HCT116 (cell line): ENCODE measurements at regions not wholly inside any gene's neighbourhood (a gene's known extent, or its start where the extent isn't known, plus 50 kb on each side); places are given as distances from the start of the nearest gene placed in this dataset.

Source experiments
- ATAC-seq: fragments of 200-7000 bp; cut with Tn5 transposase; 2 replicates; pipeline ENCODE4 v1.9.1; 2020; ENCODE audit warnings: mild to moderate bottlenecking, moderate library complexity
- BruUV-seq: library from RNA; stranded (reverse); fragments of 400-500 nt; replicated peaks from 2 replicates; lab custom pipeline; 2021; lab: Mats Ljungman, UMichigan
- CTCF ChIA-PET: fragments of 300-600 bp; sonication (Branson Sonifier 250); formaldehyde crosslinking; loops from one replicate; lab custom pipeline; 2021; ENCODE audit warnings: antibody characterized with exemption; lab: Charles Lee
- POLR2A ChIA-PET: fragments of 300-600, 350-600 bp; sonication (Branson Sonifier 250); formaldehyde crosslinking; loops from one replicate; lab custom pipeline; 2021; ENCODE audit warnings: antibody characterized with exemption; lab: Charles Lee
- RAD21 ChIA-PET, 2 experiments: fragments of 300-600 bp; sonication (Branson Sonifier 250); formaldehyde crosslinking; loops; one replicate each; lab custom pipeline; 2023; ENCODE audit warnings: low total read pairs in 2 of 2; ENCODE audit not compliant: uncharacterized antibody in 2 of 2, unreplicated experiment in 2 of 2, low non-redundant PET in 1 of 2; lab: Charles Lee
- DNase-seq: peaks from one replicate; pipeline ENCODE4 v3.0.0-alpha.2; 2010; ENCODE audit warnings: low read depth, low spot score
- H2AFZ ChIP-seq: fragments of 200-600 bp; shearing (Covaris generic), sonication (generic); 2 replicates; pipeline ENCODE4 v1.6.1; 2017; ENCODE audit warnings: low read depth, mixed run types, mixed read lengths, antibody characterized with exemption, low read length; ENCODE audit not compliant: poor library complexity, severe bottlenecking
- H3K27ac ChIP-seq: 2 replicates; pipeline ENCODE4 v1.5.1; 2012; ENCODE audit warnings: low read depth, low read length
- H3K27me3 ChIP-seq: fragments of 200-600 bp; sonication (generic); 2 replicates; pipeline ENCODE4 v1.6.1; 2016; ENCODE audit warnings: mixed run types, low read length, mixed read lengths; ENCODE audit not compliant: insufficient read depth
- H3K36me3 ChIP-seq, 2 experiments: fragments of 200-500 bp in 1 of 2; fragments of 200-600 bp in 1 of 2; sonication (Bioruptor generic) in 1 of 2; sonication (generic) in 1 of 2; 2 replicates each; pipeline versions ENCODE4 v1.5.1 to v1.6.1; 2014 to 2016; ENCODE audit warnings: low read length in 2 of 2, inconsistent platforms in 1 of 2, mixed read lengths in 1 of 2, mixed run types in 1 of 2; ENCODE audit not compliant: insufficient read depth in 2 of 2, control insufficient read depth in 1 of 2
- H3K4me1 ChIP-seq, 2 experiments: fragments of 200-600 bp in 1 of 2; sonication (generic) in 1 of 2; 2 replicates each; pipeline versions ENCODE4 v1.5.1 to v1.6.1; 2012 to 2017; ENCODE audit warnings: low read length in 2 of 2, inconsistent platforms in 1 of 2, mild to moderate bottlenecking in 1 of 2, mixed read lengths in 1 of 2, mixed run types in 1 of 2, moderate library complexity in 1 of 2; ENCODE audit not compliant: insufficient read depth in 2 of 2, control insufficient read depth in 1 of 2
- H3K4me2 ChIP-seq: fragments of 200-600 bp; sonication (generic); 2 replicates; pipeline ENCODE4 v1.6.1; 2017; ENCODE audit warnings: mixed run types, low read length, mixed read lengths
- H3K4me3 ChIP-seq, 2 experiments: fragments of 200-600 bp in 1 of 2; sonication (generic) in 1 of 2; replicated peaks in 1 of 2; 2 replicates each; pipeline ENCODE4 v1.5.1; 2011 to 2016; ENCODE audit warnings: low read length in 2 of 2, control low read depth in 1 of 2, low read depth in 1 of 2, mild to moderate bottlenecking in 1 of 2, mixed read lengths in 1 of 2, mixed run types in 1 of 2
- H3K79me2 ChIP-seq: fragments of 200-600 bp; sonication (generic); 2 replicates; pipeline ENCODE4 v1.6.1; 2017; ENCODE audit warnings: mild to moderate bottlenecking, mixed run types, low read length, moderate library complexity, mixed read lengths; ENCODE audit not compliant: insufficient read depth
- H3K9ac ChIP-seq: fragments of 200-600 bp; sonication (generic); 2 replicates; pipeline ENCODE4 v1.6.1; 2016; ENCODE audit warnings: low read length, mixed read lengths
- H3K9me2 ChIP-seq: fragments of 200-600 bp; sonication (generic), shearing (Covaris generic); 2 replicates; pipeline ENCODE4 v1.6.1; 2017; ENCODE audit warnings: mixed run types, mild to moderate bottlenecking, moderate library complexity; ENCODE audit not compliant: insufficient read depth
- H3K9me3 ChIP-seq, 2 experiments: fragments of 200-500 bp in 1 of 2; fragments of 200-600 bp in 1 of 2; sonication (Bioruptor generic) in 1 of 2; sonication (generic) in 1 of 2; 2 replicates each; pipeline ENCODE4 v1.6.1; 2014 to 2017; ENCODE audit warnings: low read length in 2 of 2, mixed read lengths in 2 of 2, inconsistent platforms in 1 of 2, low read depth in 1 of 2, mild to moderate bottlenecking in 1 of 2, mixed run types in 1 of 2, moderate library complexity in 1 of 2; ENCODE audit not compliant: control insufficient read depth in 1 of 2, insufficient read depth in 1 of 2
- H4K20me1 ChIP-seq: fragments of 200-600 bp; sonication (generic), shearing (Covaris generic); 2 replicates; pipeline ENCODE4 v1.6.1; 2017; ENCODE audit warnings: mixed run types, mild to moderate bottlenecking, moderate library complexity; ENCODE audit not compliant: insufficient read depth
- CBX3 ChIP-seq: IDR thresholded peaks from 2 replicates; pipeline ENCODE4 v1.6.1; 2012; ENCODE audit warnings: low read depth
- CEBPB ChIP-seq: IDR thresholded peaks from 2 replicates; pipeline ENCODE4 v1.6.1; 2012; ENCODE audit warnings: low read depth
- EGR1 ChIP-seq: IDR thresholded peaks from 2 replicates; pipeline ENCODE4 v1.6.1; 2012; ENCODE audit warnings: low read depth
- ELF1 ChIP-seq: IDR thresholded peaks from 2 replicates; pipeline ENCODE4 v1.6.1; 2012; ENCODE audit warnings: low read depth, borderline replicate concordance
- EZH2 ChIP-seq: fragments of 200-600 bp; sonication (generic); IDR thresholded peaks from 2 replicates; pipeline ENCODE4 v1.6.1; 2017; ENCODE audit warnings: antibody characterized with exemption, mixed run types
- EZH2phosphoT487 ChIP-seq: fragments of 200-600 bp; IDR thresholded peaks from 2 replicates; pipeline ENCODE4 v1.6.1; 2018; ENCODE audit warnings: antibody characterized with exemption, borderline replicate concordance
- JUND ChIP-seq: IDR thresholded peaks from 2 replicates; pipeline ENCODE4 v1.6.1; 2012
- POLR2AphosphoS5 ChIP-seq: IDR thresholded peaks from 2 replicates; pipeline ENCODE4 v1.6.1; 2011; ENCODE audit warnings: mild to moderate bottlenecking, low read depth, low read length, moderate library complexity
- RAD21 ChIP-seq: IDR thresholded peaks from 2 replicates; pipeline ENCODE4 v1.6.1; 2012; ENCODE audit warnings: low read depth, mild to moderate bottlenecking
- SIN3A ChIP-seq: IDR thresholded peaks from 2 replicates; pipeline ENCODE4 v1.6.1; 2012; ENCODE audit warnings: low read depth
- SP1 ChIP-seq: IDR thresholded peaks from 2 replicates; pipeline ENCODE4 v1.6.1; 2012; ENCODE audit warnings: low read depth
- SRF ChIP-seq: IDR thresholded peaks from 2 replicates; pipeline ENCODE4 v1.6.1; 2012; ENCODE audit warnings: low read depth
- TCF7L2 ChIP-seq: IDR thresholded peaks from 2 replicates; pipeline ENCODE4 v1.7.0; 2011; ENCODE audit warnings: borderline replicate concordance, inconsistent platforms; ENCODE audit not compliant: insufficient read depth, insufficient read length; ENCODE audit errors: extremely low read depth
- YY1 ChIP-seq: IDR thresholded peaks from 2 replicates; pipeline ENCODE4 v1.6.1; 2011; ENCODE audit warnings: low read length, low read depth, moderate library complexity, mild to moderate bottlenecking; ENCODE audit not compliant: insufficient replicate concordance; ENCODE audit errors: extremely low read depth
- intact Hi-C: fragments of 100-400 bp; cut with micrococcal nuclease; formaldehyde crosslinking; loops from 2 replicates; pipeline ENCODE4 v1.10.0; 2022
- TF ChIP-seq, protein P1 (sequence below): IDR thresholded peaks from 2 replicates; pipeline ENCODE4 v1.6.1; 2011; ENCODE audit warnings: mild to moderate bottlenecking, low read length, moderate library complexity; ENCODE audit not compliant: insufficient replicate concordance; ENCODE audit errors: extremely low read depth
- TF ChIP-seq, protein P2 (sequence below): IDR thresholded peaks from 2 replicates; pipeline ENCODE4 v1.6.1; 2012
- TF ChIP-seq, protein P3 (sequence below): IDR thresholded peaks from 2 replicates; pipeline ENCODE4 v1.6.1; 2012; ENCODE audit warnings: low read depth
- TF ChIP-seq, protein P4 (sequence below): IDR thresholded peaks from 2 replicates; pipeline ENCODE4 v1.6.1; 2012

DNA sequence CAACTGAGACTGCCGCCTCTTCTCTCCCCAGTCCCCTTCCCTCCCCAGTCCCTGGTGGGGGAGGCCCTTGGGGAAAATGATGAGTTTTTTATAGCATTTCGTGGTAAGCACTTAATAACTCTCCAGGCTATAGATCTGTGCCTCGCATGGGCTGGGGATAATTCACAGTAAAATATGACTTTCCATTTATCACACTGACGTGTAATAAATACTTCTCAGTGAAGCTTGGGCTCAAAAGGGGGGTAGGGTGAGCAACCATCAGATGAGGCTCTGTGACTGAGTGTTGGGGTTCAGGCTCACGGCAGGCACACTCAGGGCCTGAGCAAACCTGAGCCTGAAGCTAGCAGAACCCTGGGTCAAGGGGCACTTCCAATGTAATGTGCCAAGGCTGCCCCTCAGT, 101.6 kb downstream of the CCT6B start:
- BruUV-seq = no TSS peak

More for the DNA sequence above, 101.6 kb downstream of the CCT6B start:
- Histone ChIP-seq H3K4me1 (no peaks in the 10 kb centered on the region; a peak in 2 of 4 replicates), H4K20me1 (no peaks in the 10 kb centered on the region), H3K36me3 (no peaks in the 10 kb centered on the region), H3K27me3 (peaks cover 64% of the 10 kb centered on the region), H2AFZ (no peak overlapping the region), H3K9me3 (no peaks in the 10 kb centered on the region), H3K4me3 (no peak overlapping the region), H3K9ac (no peak overlapping the region), H3K9me2 (no peaks in the 10 kb centered on the region), H3K27ac (no peak overlapping the region), H3K79me2 (no peaks in the 10 kb centered on the region), H3K4me2 (no peak overlapping the region)
- TF ChIP-seq, protein P1, sequence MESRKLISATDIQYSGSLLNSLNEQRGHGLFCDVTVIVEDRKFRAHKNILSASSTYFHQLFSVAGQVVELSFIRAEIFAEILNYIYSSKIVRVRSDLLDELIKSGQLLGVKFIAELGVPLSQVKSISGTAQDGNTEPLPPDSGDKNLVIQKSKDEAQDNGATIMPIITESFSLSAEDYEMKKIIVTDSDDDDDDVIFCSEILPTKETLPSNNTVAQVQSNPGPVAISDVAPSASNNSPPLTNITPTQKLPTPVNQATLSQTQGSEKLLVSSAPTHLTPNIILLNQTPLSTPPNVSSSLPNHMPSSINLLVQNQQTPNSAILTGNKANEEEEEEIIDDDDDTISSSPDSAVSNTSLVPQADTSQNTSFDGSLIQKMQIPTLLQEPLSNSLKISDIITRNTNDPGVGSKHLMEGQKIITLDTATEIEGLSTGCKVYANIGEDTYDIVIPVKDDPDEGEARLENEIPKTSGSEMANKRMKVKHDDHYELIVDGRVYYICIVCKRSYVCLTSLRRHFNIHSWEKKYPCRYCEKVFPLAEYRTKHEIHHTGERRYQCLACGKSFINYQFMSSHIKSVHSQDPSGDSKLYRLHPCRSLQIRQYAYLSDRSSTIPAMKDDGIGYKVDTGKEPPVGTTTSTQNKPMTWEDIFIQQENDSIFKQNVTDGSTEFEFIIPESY = no peak
- TF ChIP-seq CEBPB (no peak), SP1 (no peak), YY1 (no peak), EGR1 (no peak), CBX3 (no peak), EZH2phosphoT487 (no peak), JUND (no peak), TCF7L2 (no peak), POLR2AphosphoS5 (no peak), ELF1 (no peak), EZH2 (no peak), SRF (no peak), RAD21 (no peak), SIN3A (no peak)
- TF ChIP-seq, protein P2, sequence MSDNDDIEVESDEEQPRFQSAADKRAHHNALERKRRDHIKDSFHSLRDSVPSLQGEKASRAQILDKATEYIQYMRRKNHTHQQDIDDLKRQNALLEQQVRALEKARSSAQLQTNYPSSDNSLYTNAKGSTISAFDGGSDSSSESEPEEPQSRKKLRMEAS = no peak
- TF ChIP-seq, protein P3, sequence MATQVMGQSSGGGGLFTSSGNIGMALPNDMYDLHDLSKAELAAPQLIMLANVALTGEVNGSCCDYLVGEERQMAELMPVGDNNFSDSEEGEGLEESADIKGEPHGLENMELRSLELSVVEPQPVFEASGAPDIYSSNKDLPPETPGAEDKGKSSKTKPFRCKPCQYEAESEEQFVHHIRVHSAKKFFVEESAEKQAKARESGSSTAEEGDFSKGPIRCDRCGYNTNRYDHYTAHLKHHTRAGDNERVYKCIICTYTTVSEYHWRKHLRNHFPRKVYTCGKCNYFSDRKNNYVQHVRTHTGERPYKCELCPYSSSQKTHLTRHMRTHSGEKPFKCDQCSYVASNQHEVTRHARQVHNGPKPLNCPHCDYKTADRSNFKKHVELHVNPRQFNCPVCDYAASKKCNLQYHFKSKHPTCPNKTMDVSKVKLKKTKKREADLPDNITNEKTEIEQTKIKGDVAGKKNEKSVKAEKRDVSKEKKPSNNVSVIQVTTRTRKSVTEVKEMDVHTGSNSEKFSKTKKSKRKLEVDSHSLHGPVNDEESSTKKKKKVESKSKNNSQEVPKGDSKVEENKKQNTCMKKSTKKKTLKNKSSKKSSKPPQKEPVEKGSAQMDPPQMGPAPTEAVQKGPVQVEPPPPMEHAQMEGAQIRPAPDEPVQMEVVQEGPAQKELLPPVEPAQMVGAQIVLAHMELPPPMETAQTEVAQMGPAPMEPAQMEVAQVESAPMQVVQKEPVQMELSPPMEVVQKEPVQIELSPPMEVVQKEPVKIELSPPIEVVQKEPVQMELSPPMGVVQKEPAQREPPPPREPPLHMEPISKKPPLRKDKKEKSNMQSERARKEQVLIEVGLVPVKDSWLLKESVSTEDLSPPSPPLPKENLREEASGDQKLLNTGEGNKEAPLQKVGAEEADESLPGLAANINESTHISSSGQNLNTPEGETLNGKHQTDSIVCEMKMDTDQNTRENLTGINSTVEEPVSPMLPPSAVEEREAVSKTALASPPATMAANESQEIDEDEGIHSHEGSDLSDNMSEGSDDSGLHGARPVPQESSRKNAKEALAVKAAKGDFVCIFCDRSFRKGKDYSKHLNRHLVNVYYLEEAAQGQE = no peak
- TF ChIP-seq, protein P4, sequence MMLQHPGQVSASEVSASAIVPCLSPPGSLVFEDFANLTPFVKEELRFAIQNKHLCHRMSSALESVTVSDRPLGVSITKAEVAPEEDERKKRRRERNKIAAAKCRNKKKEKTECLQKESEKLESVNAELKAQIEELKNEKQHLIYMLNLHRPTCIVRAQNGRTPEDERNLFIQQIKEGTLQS = no peak
- POLR2A ChIA-PET = no interaction called here
- RAD21 ChIA-PET = no interaction called here
- ATAC-seq (no peak), DNase-seq (no peak)
- intact Hi-C loops = no loop called here
- CTCF ChIA-PET = no interaction called here
